ENCODE measurements at regions not wholly inside any gene's neighbourhood (a gene's known extent, or its start where the extent isn't known, plus 50 kb on each side); places are given as distances from the start of the nearest gene placed in this dataset.

DNA sequence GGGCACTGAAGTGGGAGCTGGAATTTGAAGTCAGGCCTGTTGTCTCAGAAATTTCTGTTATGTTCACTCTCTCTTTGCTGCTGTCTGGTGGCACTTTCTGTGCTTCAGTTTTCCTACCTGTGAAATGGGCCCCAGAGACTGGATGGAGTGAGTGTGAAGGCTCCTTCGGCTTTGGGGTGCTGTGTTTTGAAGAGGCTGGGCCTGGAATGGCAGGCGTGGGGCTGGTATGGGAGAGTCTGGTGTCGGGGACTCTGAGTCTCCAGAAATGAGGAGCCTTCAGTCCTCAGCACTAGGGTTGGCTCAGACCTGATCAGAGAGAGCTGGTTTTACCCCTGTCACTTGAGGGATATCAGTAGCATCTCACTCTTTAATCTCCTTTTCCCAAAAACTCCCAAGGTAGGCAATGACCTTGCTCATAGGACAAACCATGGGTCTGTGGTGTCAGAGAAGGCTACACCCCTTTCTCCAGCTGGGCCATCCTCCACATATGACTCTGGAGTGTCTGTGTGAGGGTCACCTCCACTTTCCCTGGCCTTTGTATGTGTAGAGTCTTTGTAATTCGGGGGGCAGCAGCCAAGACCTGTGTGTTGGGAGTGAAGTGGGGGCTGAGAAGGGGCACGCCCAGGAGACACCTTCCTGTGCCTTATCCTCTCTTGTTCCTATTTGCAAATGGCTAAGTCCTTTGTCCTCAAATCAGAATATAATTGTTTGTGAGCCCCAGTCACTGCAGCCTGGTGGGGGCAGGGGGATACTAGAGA lies 279.9 kb downstream of the PTPRU start:
- no peak overlapping the region for H3K4me2 ChIP-seq
- no peaks in the 10 kb centered on the region for H3K79me2 ChIP-seq (ENCODE audit: insufficient read depth, low read depth)
- no peak overlapping the region for H3K9ac ChIP-seq
- peaks cover 15% of the 10 kb centered on the region; the same call in 1 of the 2 replicates for H3K27me3 ChIP-seq (ENCODE audit: insufficient read depth, low read depth)
- no peaks in the 10 kb centered on the region for H3K4me1 ChIP-seq (ENCODE audit: low read depth, poor library complexity, severe bottlenecking)
- no peaks in the 10 kb centered on the region for H3K36me3 ChIP-seq (ENCODE audit: insufficient read depth)
- no peak overlapping the region for H3K4me3 ChIP-seq (IDR thresholded peaks at IDR 0.05; ENCODE audit: insufficient read depth, low read depth, low read length)
- TF ChIP-seq, protein P1, sequence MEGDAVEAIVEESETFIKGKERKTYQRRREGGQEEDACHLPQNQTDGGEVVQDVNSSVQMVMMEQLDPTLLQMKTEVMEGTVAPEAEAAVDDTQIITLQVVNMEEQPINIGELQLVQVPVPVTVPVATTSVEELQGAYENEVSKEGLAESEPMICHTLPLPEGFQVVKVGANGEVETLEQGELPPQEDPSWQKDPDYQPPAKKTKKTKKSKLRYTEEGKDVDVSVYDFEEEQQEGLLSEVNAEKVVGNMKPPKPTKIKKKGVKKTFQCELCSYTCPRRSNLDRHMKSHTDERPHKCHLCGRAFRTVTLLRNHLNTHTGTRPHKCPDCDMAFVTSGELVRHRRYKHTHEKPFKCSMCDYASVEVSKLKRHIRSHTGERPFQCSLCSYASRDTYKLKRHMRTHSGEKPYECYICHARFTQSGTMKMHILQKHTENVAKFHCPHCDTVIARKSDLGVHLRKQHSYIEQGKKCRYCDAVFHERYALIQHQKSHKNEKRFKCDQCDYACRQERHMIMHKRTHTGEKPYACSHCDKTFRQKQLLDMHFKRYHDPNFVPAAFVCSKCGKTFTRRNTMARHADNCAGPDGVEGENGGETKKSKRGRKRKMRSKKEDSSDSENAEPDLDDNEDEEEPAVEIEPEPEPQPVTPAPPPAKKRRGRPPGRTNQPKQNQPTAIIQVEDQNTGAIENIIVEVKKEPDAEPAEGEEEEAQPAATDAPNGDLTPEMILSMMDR (conservative IDR thresholded peaks at IDR 0.05; ENCODE audit: low read depth, low read length) = no peak
- H3K27ac ChIP-seq = no peak overlapping the region
- H4K20me1 ChIP-seq (ENCODE audit: insufficient read depth) = no peaks in the 10 kb centered on the region
- H2AFZ ChIP-seq (ENCODE audit: low read depth) = no peak overlapping the region

- Histone ChIP-seq H3K27ac (no peak overlapping the region), H2AFZ (ENCODE audit: low read depth) (no peak overlapping the region), H3K27me3 (ENCODE audit: insufficient read depth, low read depth) (peaks cover 15% of the 10 kb centered on the region; the same call in 1 of the 2 replicates), H3K36me3 (ENCODE audit: insufficient read depth) (no peaks in the 10 kb centered on the region), H3K4me2 (no peak overlapping the region), H3K9ac (no peak overlapping the region), H3K4me1 (ENCODE audit: low read depth, poor library complexity, severe bottlenecking) (no peaks in the 10 kb centered on the region), H3K79me2 (ENCODE audit: insufficient read depth, low read depth) (no peaks in the 10 kb centered on the region), H4K20me1 (ENCODE audit: insufficient read depth) (no peaks in the 10 kb centered on the region), H3K4me3 (IDR thresholded peaks at IDR 0.05; ENCODE audit: insufficient read depth, low read depth, low read length) (no peak overlapping the region)
- TF ChIP-seq, protein P1 (conservative IDR thresholded peaks at IDR 0.05; ENCODE audit: low read depth, low read length) = no peak
These were observed 279.0 kb downstream of the PTPRU start for GRCh38 chr1:29515170-29515955.

DNA sequence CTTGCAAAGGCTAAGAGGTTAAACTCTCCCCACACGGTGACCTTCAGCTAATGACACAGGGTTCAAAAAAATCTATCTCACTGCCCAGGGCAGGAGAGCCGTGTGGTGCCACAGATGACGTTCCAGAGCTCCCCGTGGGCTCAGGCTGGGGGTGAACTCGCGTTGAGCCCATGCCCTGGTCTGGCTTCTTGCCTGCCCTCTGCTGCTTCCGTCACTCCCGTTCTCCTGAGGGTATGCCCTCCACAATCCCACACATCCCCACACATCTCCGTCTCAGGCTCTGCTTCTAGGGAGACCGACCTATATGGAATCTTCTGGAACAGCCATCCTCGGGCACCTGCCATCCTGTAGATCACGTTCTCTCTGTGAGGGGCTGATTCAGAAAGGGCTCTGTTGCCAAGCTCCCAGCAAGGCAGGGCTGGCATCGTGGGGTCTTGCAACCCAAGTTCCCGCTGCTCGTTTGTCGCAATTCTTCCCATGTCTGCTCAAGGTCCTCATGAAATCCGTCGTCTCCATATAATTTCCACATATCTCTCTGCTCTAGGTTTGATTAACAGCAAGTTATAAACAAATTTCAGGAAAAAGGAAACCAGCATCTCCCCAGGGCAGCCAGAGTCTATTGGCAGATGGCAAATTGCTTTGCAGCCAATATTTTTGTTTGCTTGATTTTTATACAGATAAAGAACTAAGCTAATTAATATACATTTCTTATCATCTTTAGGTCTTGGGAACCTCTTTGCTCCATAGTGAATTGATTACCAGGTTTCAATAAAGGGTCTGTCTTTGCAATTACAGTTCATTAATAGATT lies 278.2 kb downstream of the PTPRU start:
- H3K9ac ChIP-seq = no peak overlapping the region
- H3K79me2 ChIP-seq (ENCODE audit: insufficient read depth, low read depth) = no peaks in the 10 kb centered on the region
- no peak overlapping the region for H3K4me2 ChIP-seq
- H3K27ac ChIP-seq = no peak overlapping the region
- H2AFZ ChIP-seq (ENCODE audit: low read depth) = no peak overlapping the region
- H3K4me3 ChIP-seq (IDR thresholded peaks at IDR 0.05; ENCODE audit: insufficient read depth, low read depth, low read length) = no peak overlapping the region
- no peaks in the 10 kb centered on the region for H4K20me1 ChIP-seq (ENCODE audit: insufficient read depth)
- no peaks in the 10 kb centered on the region for H3K36me3 ChIP-seq (ENCODE audit: insufficient read depth)
- H3K27me3 ChIP-seq (ENCODE audit: insufficient read depth, low read depth) = peaks cover 13% of the 10 kb centered on the region; the same call in 1 of the 2 replicates
- H3K4me1 ChIP-seq (ENCODE audit: low read depth, poor library complexity, severe bottlenecking) = no peaks in the 10 kb centered on the region
- TF ChIP-seq, protein P1 (conservative IDR thresholded peaks at IDR 0.05; ENCODE audit: low read depth, low read length) = no peak

GRCh38 chr1:29513357-29513756 lies 277.0 kb downstream of the PTPRU start:
- TF ChIP-seq, protein P1 (conservative IDR thresholded peaks at IDR 0.05; ENCODE audit: low read depth, low read length) = peak; percentile 30; the same call in 1 of the 2 replicates
- Histone ChIP-seq H3K27me3 (ENCODE audit: insufficient read depth, low read depth) (peaks cover 13% of the 10 kb centered on the region; the same call in 1 of the 2 replicates), H3K4me1 (ENCODE audit: low read depth, poor library complexity, severe bottlenecking) (no peaks in the 10 kb centered on the region), H3K79me2 (ENCODE audit: insufficient read depth, low read depth) (no peaks in the 10 kb centered on the region), H3K9ac (no peak overlapping the region), H2AFZ (ENCODE audit: low read depth) (no peak overlapping the region), H3K27ac (no peak overlapping the region), H4K20me1 (ENCODE audit: insufficient read depth) (no peaks in the 10 kb centered on the region), H3K36me3 (ENCODE audit: insufficient read depth) (no peaks in the 10 kb centered on the region), H3K4me3 (IDR thresholded peaks at IDR 0.05; ENCODE audit: insufficient read depth, low read depth, low read length) (no peak overlapping the region), H3K4me2 (no peak overlapping the region)

All from KMS-11 (cell line).